ENCODE measurements at regions not wholly inside any gene's neighbourhood (a gene's known extent, or its start where the extent isn't known, plus 50 kb on each side); places are given as distances from the start of the nearest gene placed in this dataset.
A peak's percentile ranks its signal among the peaks of the same experiment; 100 is the strongest.

GRCh38 chr10:89845541-89846280, 144.3 kb downstream of the KIF20B start:
- TF ChIP-seq, protein P1, sequence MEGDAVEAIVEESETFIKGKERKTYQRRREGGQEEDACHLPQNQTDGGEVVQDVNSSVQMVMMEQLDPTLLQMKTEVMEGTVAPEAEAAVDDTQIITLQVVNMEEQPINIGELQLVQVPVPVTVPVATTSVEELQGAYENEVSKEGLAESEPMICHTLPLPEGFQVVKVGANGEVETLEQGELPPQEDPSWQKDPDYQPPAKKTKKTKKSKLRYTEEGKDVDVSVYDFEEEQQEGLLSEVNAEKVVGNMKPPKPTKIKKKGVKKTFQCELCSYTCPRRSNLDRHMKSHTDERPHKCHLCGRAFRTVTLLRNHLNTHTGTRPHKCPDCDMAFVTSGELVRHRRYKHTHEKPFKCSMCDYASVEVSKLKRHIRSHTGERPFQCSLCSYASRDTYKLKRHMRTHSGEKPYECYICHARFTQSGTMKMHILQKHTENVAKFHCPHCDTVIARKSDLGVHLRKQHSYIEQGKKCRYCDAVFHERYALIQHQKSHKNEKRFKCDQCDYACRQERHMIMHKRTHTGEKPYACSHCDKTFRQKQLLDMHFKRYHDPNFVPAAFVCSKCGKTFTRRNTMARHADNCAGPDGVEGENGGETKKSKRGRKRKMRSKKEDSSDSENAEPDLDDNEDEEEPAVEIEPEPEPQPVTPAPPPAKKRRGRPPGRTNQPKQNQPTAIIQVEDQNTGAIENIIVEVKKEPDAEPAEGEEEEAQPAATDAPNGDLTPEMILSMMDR (IDR thresholded peaks at IDR 0.05; ENCODE audit: extremely low read depth, insufficient read depth, missing control alignments) = no peak
- no peak for DNase-seq (ENCODE audit: low spot score)
- in situ Hi-C loops (cut with MboI; ENCODE audit: low pct_unique_long_range_greater_than_20kb, low sequenced_read_pairs, unreplicated experiment) = no loop called here

- TF ChIP-seq, protein P1 (IDR thresholded peaks at IDR 0.05; ENCODE audit: extremely low read depth, insufficient read depth, missing control alignments) = no peak
- DNase-seq (ENCODE audit: low spot score) = no peak
- in situ Hi-C loops (cut with MboI; ENCODE audit: low pct_unique_long_range_greater_than_20kb, low sequenced_read_pairs, unreplicated experiment) = no loop called here
These were observed 144.9 kb downstream of the KIF20B start for GRCh38 chr10:89846281-89846630.

DNA sequence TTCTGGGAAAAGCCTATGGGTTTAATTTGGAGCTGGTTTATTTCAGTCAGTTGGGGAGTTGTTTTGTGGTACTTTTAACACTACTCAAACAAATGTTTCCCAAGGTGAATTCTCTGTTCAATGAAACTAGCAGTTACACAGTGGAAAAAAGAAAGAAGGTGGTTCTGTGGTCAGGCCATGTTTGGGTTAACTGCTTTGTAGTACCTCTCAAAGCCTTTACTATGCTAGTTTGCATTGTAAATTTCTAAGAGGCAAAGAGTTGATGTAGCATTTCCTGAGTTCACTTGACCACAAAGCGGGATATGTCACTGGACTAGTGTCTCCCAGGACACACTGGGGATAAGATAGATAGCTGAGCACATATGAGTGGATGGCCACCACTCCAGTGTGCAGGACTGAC, 145.4 kb downstream of the KIF20B start:
- in situ Hi-C loops (cut with MboI; ENCODE audit: low pct_unique_long_range_greater_than_20kb, low sequenced_read_pairs, unreplicated experiment) = no loop called here
- no peak for DNase-seq (ENCODE audit: low spot score)
- TF ChIP-seq, protein P1 (IDR thresholded peaks at IDR 0.05; ENCODE audit: extremely low read depth, insufficient read depth, missing control alignments) = no peak

GRCh38 chr10:89852872-89853271, 151.5 kb downstream of the KIF20B start:
- TF ChIP-seq, protein P1 (IDR thresholded peaks at IDR 0.05; ENCODE audit: extremely low read depth, insufficient read depth, missing control alignments) = no peak
- no peak for DNase-seq (ENCODE audit: low spot score)
- in situ Hi-C loops (cut with MboI; ENCODE audit: low pct_unique_long_range_greater_than_20kb, low sequenced_read_pairs, unreplicated experiment) = no loop called here

DNA sequence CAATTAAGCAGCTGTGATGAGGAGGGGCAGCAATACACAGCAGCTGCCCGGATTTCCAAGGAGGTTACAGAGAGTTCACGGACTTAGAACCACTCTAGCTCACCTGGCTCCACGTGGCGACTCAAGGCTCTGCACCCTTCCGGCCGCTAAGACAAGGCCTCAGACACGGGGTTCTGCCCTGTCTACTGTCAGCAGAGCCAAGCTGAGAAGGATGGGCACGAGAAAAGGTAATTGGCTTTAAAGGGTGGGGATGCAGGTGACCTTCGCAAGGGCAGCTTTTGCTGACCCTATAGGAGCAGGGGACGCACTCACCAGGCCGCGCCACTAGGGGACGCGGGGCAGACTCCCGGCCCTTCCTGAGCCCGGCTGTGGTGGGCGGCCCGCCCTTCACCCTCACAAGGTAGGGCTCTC, 152.4 kb downstream of the KIF20B start:
- TF ChIP-seq, protein P1 (IDR thresholded peaks at IDR 0.05; ENCODE audit: extremely low read depth, insufficient read depth, missing control alignments) = peak; percentile 8
- in situ Hi-C loops (cut with MboI; ENCODE audit: low pct_unique_long_range_greater_than_20kb, low sequenced_read_pairs, unreplicated experiment) = no loop called here
- DNase-seq (ENCODE audit: low spot score) = no peak

DNA sequence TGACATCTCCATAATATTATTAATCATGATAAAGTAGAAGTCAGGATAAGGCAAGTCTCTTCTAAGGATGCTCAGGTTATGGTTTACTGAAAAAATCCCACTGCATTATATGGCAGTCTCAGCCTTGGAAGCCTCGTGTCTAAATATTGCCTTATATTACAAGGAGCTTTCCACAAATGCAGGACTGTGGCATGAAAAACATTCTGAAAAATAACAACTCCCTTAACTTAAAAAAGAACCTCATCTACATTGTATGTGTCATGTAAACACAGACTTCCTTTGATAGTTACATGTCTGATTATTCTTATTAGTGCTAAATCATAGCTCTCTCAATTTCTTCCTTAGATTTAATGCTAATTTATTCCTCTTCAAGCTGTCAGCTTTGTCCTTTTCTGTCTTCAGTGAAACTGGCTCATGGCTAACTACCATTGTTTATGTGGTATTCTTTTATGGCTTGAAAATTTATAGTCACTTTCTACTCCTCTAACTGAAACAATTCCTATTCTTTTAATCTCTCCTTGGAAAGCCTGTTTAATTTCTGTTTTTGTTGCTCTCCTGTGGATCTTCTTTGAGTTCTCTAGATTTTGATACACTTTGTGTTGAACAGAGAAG, 156.1 kb downstream of the KIF20B start:
- DNase-seq (ENCODE audit: low spot score) = no peak
- in situ Hi-C loops (cut with MboI; ENCODE audit: low pct_unique_long_range_greater_than_20kb, low sequenced_read_pairs, unreplicated experiment) = no loop called here
- TF ChIP-seq, protein P1 (IDR thresholded peaks at IDR 0.05; ENCODE audit: extremely low read depth, insufficient read depth, missing control alignments) = no peak
